ENCODE measurements at regions not wholly inside any gene's neighbourhood (a gene's known extent, or its start where the extent isn't known, plus 50 kb on each side); places are given as distances from the start of the nearest gene placed in this dataset.

DNA sequence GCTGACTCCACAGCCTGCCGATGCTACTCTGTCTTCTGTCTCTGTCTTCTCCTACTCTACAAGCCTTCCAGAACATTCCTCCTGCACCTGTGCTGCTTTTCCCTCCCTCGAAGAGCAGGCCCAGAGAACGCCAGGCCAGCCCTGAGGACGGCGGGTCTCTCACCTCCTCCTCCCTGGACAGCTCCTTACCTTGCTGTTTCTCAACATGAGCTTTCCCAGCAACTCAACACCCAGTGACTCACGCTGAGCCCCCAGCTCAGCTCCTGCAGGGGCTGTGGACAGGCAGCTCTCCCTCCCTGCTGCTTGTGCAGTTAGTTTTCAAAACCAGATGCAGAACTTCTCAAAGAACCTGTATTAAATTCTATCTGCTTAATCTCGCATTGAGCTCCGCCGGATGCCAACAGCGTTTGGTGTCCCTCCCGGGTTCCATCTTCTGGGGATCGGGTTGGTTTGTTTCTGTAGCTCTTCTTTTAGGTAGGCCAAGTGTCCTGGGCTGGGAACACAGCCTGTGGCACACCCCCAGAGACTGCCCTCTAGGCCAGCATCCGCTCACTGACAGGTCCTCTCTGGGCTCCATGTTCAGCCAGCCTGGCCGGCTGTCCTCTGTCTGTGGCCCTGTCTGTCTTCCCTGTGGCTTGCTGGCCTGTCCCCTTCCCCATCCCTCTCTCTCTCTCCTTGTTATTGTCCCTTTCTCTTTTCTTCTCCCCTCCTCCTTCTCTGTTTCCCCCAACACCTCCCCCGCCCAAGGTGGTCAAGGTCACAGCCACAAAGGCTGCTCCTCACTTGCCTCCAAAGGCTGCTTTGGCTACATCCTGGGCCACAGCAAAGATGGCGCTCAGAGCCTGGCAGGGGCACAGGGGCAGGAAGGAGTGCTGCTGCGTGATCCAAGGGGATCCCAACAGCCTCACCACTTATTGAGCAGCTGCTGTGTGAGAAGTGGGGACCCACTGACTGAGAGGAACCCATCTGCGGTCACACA, 391.0 kb downstream of the MATN1 start:
- TF ChIP-seq POLR2AphosphoS5 (IDR thresholded peaks at IDR 0.05; ENCODE audit: low read depth, low read length), result no peak
- TF ChIP-seq SIN3A (IDR thresholded peaks at IDR 0.05; ENCODE audit: borderline replicate concordance, insufficient read depth, low read length), result no peak

All from PFSK-1 (cell line).